OCI-LY3 (cell line): ENCODE measurements at regions not wholly inside any gene's neighbourhood (a gene's known extent, or its start where the extent isn't known, plus 50 kb on each side); places are given as distances from the start of the nearest gene placed in this dataset.

ENCODE experiments used
- EZH2phosphoT487 ChIP-seq: fragments of 200-600 bp; shearing (Covaris generic); IDR thresholded peaks from 2 replicates; pipeline ENCODE4 v1.6.1; 2018; ENCODE audit warnings: antibody characterized with exemption, mixed run types, low read depth
- TF ChIP-seq, protein P1 (sequence below): fragments of 200-600, 300-600 bp; sonication (generic); IDR thresholded peaks from 2 replicates; pipeline ENCODE4 v1.5.1; 2014; ENCODE audit warnings: antibody characterized with exemption, low read length, low read depth

DNA sequence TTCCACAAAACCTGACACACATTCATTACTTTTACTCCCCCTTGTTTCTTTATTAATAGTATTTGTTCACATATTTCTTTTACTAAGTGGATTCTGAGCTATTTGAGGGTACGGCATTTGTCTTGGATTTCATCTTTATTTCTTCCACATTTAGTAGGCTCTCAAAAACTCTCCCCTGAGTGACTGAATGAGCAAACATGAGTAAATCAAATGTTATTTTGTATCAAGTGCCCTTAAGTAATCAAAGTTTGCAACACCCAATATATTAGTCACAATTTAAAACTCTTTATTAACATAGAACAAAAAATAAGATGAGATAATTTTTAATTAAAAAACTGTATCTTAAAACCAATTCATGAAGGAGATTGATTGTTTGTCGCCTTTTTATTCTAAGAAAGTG lies 1101.9 kb upstream of the TENM4 start:
- TF ChIP-seq, protein P1, sequence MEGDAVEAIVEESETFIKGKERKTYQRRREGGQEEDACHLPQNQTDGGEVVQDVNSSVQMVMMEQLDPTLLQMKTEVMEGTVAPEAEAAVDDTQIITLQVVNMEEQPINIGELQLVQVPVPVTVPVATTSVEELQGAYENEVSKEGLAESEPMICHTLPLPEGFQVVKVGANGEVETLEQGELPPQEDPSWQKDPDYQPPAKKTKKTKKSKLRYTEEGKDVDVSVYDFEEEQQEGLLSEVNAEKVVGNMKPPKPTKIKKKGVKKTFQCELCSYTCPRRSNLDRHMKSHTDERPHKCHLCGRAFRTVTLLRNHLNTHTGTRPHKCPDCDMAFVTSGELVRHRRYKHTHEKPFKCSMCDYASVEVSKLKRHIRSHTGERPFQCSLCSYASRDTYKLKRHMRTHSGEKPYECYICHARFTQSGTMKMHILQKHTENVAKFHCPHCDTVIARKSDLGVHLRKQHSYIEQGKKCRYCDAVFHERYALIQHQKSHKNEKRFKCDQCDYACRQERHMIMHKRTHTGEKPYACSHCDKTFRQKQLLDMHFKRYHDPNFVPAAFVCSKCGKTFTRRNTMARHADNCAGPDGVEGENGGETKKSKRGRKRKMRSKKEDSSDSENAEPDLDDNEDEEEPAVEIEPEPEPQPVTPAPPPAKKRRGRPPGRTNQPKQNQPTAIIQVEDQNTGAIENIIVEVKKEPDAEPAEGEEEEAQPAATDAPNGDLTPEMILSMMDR, result no peak
- TF ChIP-seq EZH2phosphoT487, result no peak
